ES-I3 (cell line): ENCODE measurements at regions not wholly inside any gene's neighbourhood (a gene's known extent, or its start where the extent isn't known, plus 50 kb on each side); places are given as distances from the start of the nearest gene placed in this dataset.

ENCODE experiments used
- H3K36me3 ChIP-seq: 2 replicates; pipeline ENCODE4 v1.6.1; 2013; ENCODE audit warnings: mild to moderate bottlenecking, low read length, control low read depth, moderate library complexity; ENCODE audit not compliant: insufficient read depth
- H3K4me1 ChIP-seq: 2 replicates; pipeline ENCODE4 v1.6.1; 2013; ENCODE audit warnings: mild to moderate bottlenecking, control low read depth, low read length; ENCODE audit not compliant: insufficient read depth
- H3K9ac ChIP-seq: 2 replicates; pipeline ENCODE4 v1.6.1; 2013; ENCODE audit warnings: low read depth, mild to moderate bottlenecking, low read length, moderate library complexity
- H3K9me3 ChIP-seq: 2 replicates; pipeline ENCODE4 v1.6.1; 2013; ENCODE audit warnings: mild to moderate bottlenecking, low read length, moderate library complexity; ENCODE audit not compliant: control insufficient read depth, insufficient read depth

- Histone ChIP-seq H3K9me3 (no peaks in the 10 kb centered on the region), H3K36me3 (no peaks in the 10 kb centered on the region), H3K9ac (no peak overlapping the region), H3K4me1 (no peaks in the 10 kb centered on the region)
Observed at GRCh38 chrX:148203531-148203930, 222.4 kb downstream of the FMR1NB start.

GRCh38 chrX:148204195-148204594, 223.1 kb downstream of the FMR1NB start:
- Histone ChIP-seq H3K9ac (no peak overlapping the region), H3K9me3 (no peaks in the 10 kb centered on the region), H3K4me1 (no peaks in the 10 kb centered on the region), H3K36me3 (no peaks in the 10 kb centered on the region)

GRCh38 chrX:148214786-148215185, 233.6 kb downstream of the FMR1NB start:
- Histone ChIP-seq H3K36me3 (no peaks in the 10 kb centered on the region), H3K9ac (no peak overlapping the region), H3K9me3 (peaks cover 4% of the 10 kb centered on the region; the same call in 1 of the 2 replicates)

GRCh38 chrX:148215726-148216125, 234.6 kb downstream of the FMR1NB start:
- H3K4me1 ChIP-seq, result no peaks in the 10 kb centered on the region
- no peak overlapping the region for H3K9ac ChIP-seq
- no peaks in the 10 kb centered on the region for H3K9me3 ChIP-seq
- H3K36me3 ChIP-seq, result no peaks in the 10 kb centered on the region

More at GRCh38 chrX:148214786-148215185, 233.6 kb downstream of the FMR1NB start:
- no peaks in the 10 kb centered on the region for H3K4me1 ChIP-seq

GRCh38 chrX:148223361-148223760, 242.2 kb downstream of the FMR1NB start:
- Histone ChIP-seq H3K4me1 (no peaks in the 10 kb centered on the region), H3K36me3 (no peaks in the 10 kb centered on the region; the same call in 1 of the 2 replicates), H3K9ac (no peak overlapping the region), H3K9me3 (no peaks in the 10 kb centered on the region)

- Histone ChIP-seq H3K4me1 (no peaks in the 10 kb centered on the region), H3K9me3 (no peaks in the 10 kb centered on the region), H3K36me3 (no peaks in the 10 kb centered on the region; the same call in 1 of the 2 replicates), H3K9ac (no peak overlapping the region)
Observed at GRCh38 chrX:148228521-148228920, 247.4 kb downstream of the FMR1NB start.

- H3K9ac ChIP-seq, result no peak overlapping the region
- no peaks in the 10 kb centered on the region; the same call in 1 of the 2 replicates for H3K36me3 ChIP-seq
- H3K9me3 ChIP-seq, result no peaks in the 10 kb centered on the region
- H3K4me1 ChIP-seq, result no peaks in the 10 kb centered on the region
Observed at GRCh38 chrX:148229801-148230303, 248.7 kb downstream of the FMR1NB start.

GRCh38 chrX:148259990-148260389, 240.4 kb upstream of the AFF2 start:
- no peak overlapping the region for H3K9ac ChIP-seq
- no peaks in the 10 kb centered on the region for H3K4me1 ChIP-seq
- H3K36me3 ChIP-seq, result no peaks in the 10 kb centered on the region
- H3K9me3 ChIP-seq, result peaks cover 2% of the 10 kb centered on the region; the same call in 1 of the 2 replicates

GRCh38 chrX:148265829-148266228, 234.6 kb upstream of the AFF2 start:
- Histone ChIP-seq H3K9me3 (no peaks in the 10 kb centered on the region), H3K36me3 (no peaks in the 10 kb centered on the region), H3K9ac (no peak overlapping the region), H3K4me1 (no peaks in the 10 kb centered on the region)

- Histone ChIP-seq H3K9me3 (no peaks in the 10 kb centered on the region), H3K36me3 (no peaks in the 10 kb centered on the region), H3K9ac (no peak overlapping the region), H3K4me1 (no peaks in the 10 kb centered on the region)
Observed at GRCh38 chrX:148268673-148269072, 231.7 kb upstream of the AFF2 start.

GRCh38 chrX:148269513-148269912, 230.9 kb upstream of the AFF2 start:
- no peaks in the 10 kb centered on the region for H3K9me3 ChIP-seq
- H3K9ac ChIP-seq, result no peak overlapping the region
- no peaks in the 10 kb centered on the region for H3K36me3 ChIP-seq
- H3K4me1 ChIP-seq, result no peaks in the 10 kb centered on the region

GRCh38 chrX:148270499-148270898, 229.9 kb upstream of the AFF2 start:
- H3K9ac ChIP-seq, result no peak overlapping the region
- H3K36me3 ChIP-seq, result no peaks in the 10 kb centered on the region
- H3K4me1 ChIP-seq, result no peaks in the 10 kb centered on the region
- no peaks in the 10 kb centered on the region for H3K9me3 ChIP-seq

- H3K4me1 ChIP-seq, result no peaks in the 10 kb centered on the region
- no peaks in the 10 kb centered on the region for H3K9me3 ChIP-seq
- H3K36me3 ChIP-seq, result no peaks in the 10 kb centered on the region
- H3K9ac ChIP-seq, result no peak overlapping the region
Observed at GRCh38 chrX:148271263-148271662, 229.2 kb upstream of the AFF2 start.

- Histone ChIP-seq H3K9me3 (peaks cover 2% of the 10 kb centered on the region; the same call in 1 of the 2 replicates), H3K9ac (no peak overlapping the region), H3K36me3 (no peaks in the 10 kb centered on the region), H3K4me1 (peaks cover 16% of the 10 kb centered on the region; the same call in 1 of the 2 replicates)
Observed at GRCh38 chrX:148281920-148282319, 218.5 kb upstream of the AFF2 start.

- no peaks in the 10 kb centered on the region for H3K36me3 ChIP-seq
- no peak overlapping the region for H3K9ac ChIP-seq
- peaks cover 20% of the 10 kb centered on the region; the same call in 1 of the 2 replicates for H3K4me1 ChIP-seq
- H3K9me3 ChIP-seq, result no peaks in the 10 kb centered on the region
Observed at GRCh38 chrX:148282504-148282903, 217.9 kb upstream of the AFF2 start.
